GM23338 (cell line): ENCODE measurements at regions not wholly inside any gene's neighbourhood (a gene's known extent, or its start where the extent isn't known, plus 50 kb on each side); places are given as distances from the start of the nearest gene placed in this dataset.

Source experiments
- ATAC-seq: fragments of 200-7000 bp; cut with Tn5 transposase; 3 replicates; pipeline ENCODE4 v1.9.1; 2020
- DNase-seq: peaks from one replicate; pipeline ENCODE4 v3.0.0-alpha.2; 2015; ENCODE audit warnings: low spot score
- H2AFZ ChIP-seq: fragments of 200-600 bp; sonication (generic); 2 replicates; pipeline ENCODE4 v1.8.0; 2016; ENCODE audit warnings: antibody characterized with exemption, mild to moderate bottlenecking, moderate library complexity
- H3F3A ChIP-seq: fragments of 200-600 bp; sonication (generic); replicated peaks from 2 replicates; pipeline ENCODE4 v1.8.0; 2017; ENCODE audit warnings: antibody characterized with exemption, mixed run types, low read depth
- H3K27ac ChIP-seq: fragments of 200-600 bp; sonication (generic); 2 replicates; pipeline ENCODE4 v1.6.1; 2016; ENCODE audit warnings: low read depth
- H3K27me3 ChIP-seq: fragments of 200-600 bp; sonication (generic); 2 replicates; pipeline ENCODE4 v1.8.0; 2016; ENCODE audit warnings: mild to moderate bottlenecking, mixed run types, moderate library complexity; ENCODE audit not compliant: insufficient read depth
- H3K36me3 ChIP-seq: fragments of 200-600 bp; sonication (generic); 2 replicates; pipeline ENCODE4 v1.8.0; 2016; ENCODE audit warnings: mild to moderate bottlenecking; ENCODE audit not compliant: insufficient read depth
- H3K4me1 ChIP-seq: fragments of 200-600 bp; sonication (generic); 2 replicates; pipeline ENCODE4 v1.8.0; 2016; ENCODE audit warnings: mild to moderate bottlenecking, moderate library complexity; ENCODE audit not compliant: insufficient read depth
- H3K4me2 ChIP-seq: fragments of 200-600 bp; sonication (generic); 2 replicates; pipeline ENCODE4 v1.7.1; 2017; ENCODE audit warnings: mixed run types
- H3K4me3 ChIP-seq: fragments of 200-600 bp; sonication (generic); 2 replicates; pipeline ENCODE4 v1.6.1; 2016; ENCODE audit warnings: mixed run types
- H3K79me2 ChIP-seq: fragments of 200-600 bp; sonication (generic); replicated peaks from 2 replicates; pipeline ENCODE4 v1.8.0; 2017; ENCODE audit warnings: mild to moderate bottlenecking; ENCODE audit not compliant: insufficient read depth
- H3K9me2 ChIP-seq: fragments of 200-600 bp; sonication (generic); 2 replicates; pipeline ENCODE4 v1.8.0; 2017; ENCODE audit not compliant: insufficient read depth
- H4K20me1 ChIP-seq: fragments of 200-600 bp; sonication (generic); replicated peaks from 2 replicates; pipeline ENCODE4 v1.8.0; 2017; ENCODE audit warnings: mild to moderate bottlenecking; ENCODE audit not compliant: insufficient read depth
- H3K27ac Mint-ChIP-seq: 2 replicates; pipeline ENCODE4 v1.8.0; 2020; ENCODE audit warnings: inconsistent platforms, mild to moderate bottlenecking, moderate library complexity, mixed read lengths
- H3K27me3 Mint-ChIP-seq: 3 replicates; pipeline ENCODE4 v1.8.0; 2022; ENCODE audit warnings: low read depth, mild to moderate bottlenecking, moderate library complexity, mixed read lengths, inconsistent platforms; ENCODE audit not compliant: insufficient read depth, poor library complexity
- H3K36me3 Mint-ChIP-seq: 3 replicates; pipeline ENCODE4 v1.8.0; 2021; ENCODE audit warnings: low read depth, mild to moderate bottlenecking, inconsistent platforms, moderate library complexity, mixed read lengths
- H3K4me1 Mint-ChIP-seq: 3 replicates; pipeline ENCODE4 v1.8.0; 2020; ENCODE audit warnings: mild to moderate bottlenecking, inconsistent platforms, mixed read lengths
- H3K4me3 Mint-ChIP-seq: 3 replicates; pipeline ENCODE4 v1.8.0; 2021; ENCODE audit warnings: moderate library complexity, mild to moderate bottlenecking, inconsistent platforms, mixed read lengths
- H3K9me3 Mint-ChIP-seq: 3 replicates; pipeline ENCODE4 v1.8.0; 2020; ENCODE audit warnings: moderate library complexity, mild to moderate bottlenecking, inconsistent platforms, mixed read lengths
- CREB1 ChIP-seq: fragments of 250-450 bp; sonication (Bioruptor Pico); IDR thresholded peaks from 2 replicates; pipeline ENCODE4 v1.5.0; 2020; ENCODE audit warnings: low read depth, mild to moderate bottlenecking, moderate library complexity
- EZH2 ChIP-seq: fragments of 200-600 bp; sonication (generic); IDR thresholded peaks from one replicate; pipeline ENCODE4 v1.8.0; 2017; ENCODE audit warnings: antibody characterized with exemption, mild to moderate bottlenecking, low read depth; ENCODE audit not compliant: unreplicated experiment
- EZH2phosphoT487 ChIP-seq: fragments of 200-600 bp; sonication (generic); IDR thresholded peaks from one replicate; pipeline ENCODE4 v1.8.1; 2018; ENCODE audit warnings: antibody characterized with exemption; ENCODE audit not compliant: unreplicated experiment
- JUNB ChIP-seq: IDR thresholded peaks from one replicate; pipeline ENCODE4 v1.6.1; 2016; ENCODE audit warnings: antibody characterized with exemption; ENCODE audit not compliant: unreplicated experiment
- NANOG ChIP-seq: IDR thresholded peaks from 2 replicates; pipeline ENCODE4 v1.6.1; 2016; ENCODE audit warnings: antibody characterized with exemption, borderline replicate concordance
- POLR2AphosphoS5 ChIP-seq: IDR thresholded peaks from 2 replicates; pipeline ENCODE4 v1.6.1; 2016; ENCODE audit warnings: antibody characterized with exemption, low read depth
- REST ChIP-seq: IDR thresholded peaks from one replicate; pipeline ENCODE4 v1.6.1; 2018; ENCODE audit warnings: antibody characterized with exemption; ENCODE audit not compliant: unreplicated experiment
- STAT1 ChIP-seq: IDR thresholded peaks from one replicate; pipeline ENCODE4 v1.6.1; 2016; ENCODE audit warnings: antibody characterized with exemption; ENCODE audit not compliant: unreplicated experiment
- ZNF114 ChIP-seq: fragments of 250-450 bp; sonication (Bioruptor Pico); IDR thresholded peaks from 2 replicates; pipeline ENCODE4 v1.5.0; 2020; ENCODE audit warnings: mild to moderate bottlenecking, moderate library complexity
- ZNF331 ChIP-seq: fragments of 250-450 bp; sonication (Bioruptor Pico); IDR thresholded peaks from 2 replicates; pipeline ENCODE4 v1.5.0; 2020; ENCODE audit warnings: low read depth, mild to moderate bottlenecking, moderate library complexity
- TF ChIP-seq, protein P1 (sequence below): IDR thresholded peaks from 2 replicates; pipeline ENCODE4 v1.6.1; 2016; ENCODE audit warnings: antibody characterized with exemption
- TF ChIP-seq, protein P2 (sequence below), 2 experiments: fragments of 200-600 bp in 1 of 2; sonication (generic) in 1 of 2; conservative IDR thresholded peaks; 2 replicates each; pipeline versions ENCODE4 v1.5.1 to v1.6.1; 2016 to 2017; ENCODE audit warnings: antibody characterized with exemption in 2 of 2, low read depth in 2 of 2, mild to moderate bottlenecking in 2 of 2, moderate library complexity in 1 of 2
- TF ChIP-seq, protein P3 (sequence below): fragments of 250-450 bp; sonication (Bioruptor Pico); IDR thresholded peaks from 2 replicates; pipeline ENCODE4 v1.5.0; 2020; ENCODE audit warnings: mild to moderate bottlenecking, moderate library complexity

DNA sequence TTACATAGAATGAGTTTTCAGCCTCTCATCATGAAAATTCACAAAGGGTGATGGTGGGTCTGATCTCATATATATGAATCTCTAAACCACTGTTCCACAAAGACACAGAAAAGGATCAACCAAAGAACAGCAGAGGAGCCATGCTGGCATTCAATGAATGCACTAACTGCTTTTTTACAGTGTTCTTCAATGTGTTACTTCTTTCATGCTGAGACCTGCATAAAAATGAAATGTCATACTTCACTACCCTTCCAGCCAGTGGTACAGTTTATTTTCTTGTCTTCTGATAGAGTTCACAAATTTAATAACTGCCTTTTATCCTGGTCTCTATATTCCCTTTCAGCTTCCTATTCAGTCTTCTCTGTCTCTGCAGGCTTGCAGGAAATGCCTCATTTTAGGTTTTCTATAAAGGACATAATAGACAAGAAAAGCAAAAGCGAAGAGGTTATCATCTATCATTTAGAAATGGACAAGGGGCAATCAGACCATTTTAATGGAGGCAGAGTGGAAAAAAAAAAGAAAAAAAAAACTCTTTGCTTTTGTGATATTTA, 836.7 kb upstream of the FOXG1 start:
- DNase-seq (no peak), ATAC-seq (no peak)
- no peaks in the 10 kb centered on the region for H4K20me1 ChIP-seq
- no peaks in the 10 kb centered on the region for H3K36me3 Mint-ChIP-seq
- H3K4me2 ChIP-seq, result no peak overlapping the region
- H3K27me3 Mint-ChIP-seq, result no peaks in the 10 kb centered on the region
- H3K79me2 ChIP-seq, result no peaks in the 10 kb centered on the region
- TF ChIP-seq ZNF331 (CRISPR knock-in tag) (no peak), CREB1 (CRISPR knock-in tag) (no peak), POLR2AphosphoS5 (no peak), ZNF114 (no peak), REST (no peak), STAT1 (no peak), EZH2 (no peak), NANOG (no peak), JUNB (no peak), EZH2phosphoT487 (no peak)
- TF ChIP-seq, protein P1, sequence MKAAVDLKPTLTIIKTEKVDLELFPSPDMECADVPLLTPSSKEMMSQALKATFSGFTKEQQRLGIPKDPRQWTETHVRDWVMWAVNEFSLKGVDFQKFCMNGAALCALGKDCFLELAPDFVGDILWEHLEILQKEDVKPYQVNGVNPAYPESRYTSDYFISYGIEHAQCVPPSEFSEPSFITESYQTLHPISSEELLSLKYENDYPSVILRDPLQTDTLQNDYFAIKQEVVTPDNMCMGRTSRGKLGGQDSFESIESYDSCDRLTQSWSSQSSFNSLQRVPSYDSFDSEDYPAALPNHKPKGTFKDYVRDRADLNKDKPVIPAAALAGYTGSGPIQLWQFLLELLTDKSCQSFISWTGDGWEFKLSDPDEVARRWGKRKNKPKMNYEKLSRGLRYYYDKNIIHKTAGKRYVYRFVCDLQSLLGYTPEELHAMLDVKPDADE, result no peak
- TF ChIP-seq, protein P2, sequence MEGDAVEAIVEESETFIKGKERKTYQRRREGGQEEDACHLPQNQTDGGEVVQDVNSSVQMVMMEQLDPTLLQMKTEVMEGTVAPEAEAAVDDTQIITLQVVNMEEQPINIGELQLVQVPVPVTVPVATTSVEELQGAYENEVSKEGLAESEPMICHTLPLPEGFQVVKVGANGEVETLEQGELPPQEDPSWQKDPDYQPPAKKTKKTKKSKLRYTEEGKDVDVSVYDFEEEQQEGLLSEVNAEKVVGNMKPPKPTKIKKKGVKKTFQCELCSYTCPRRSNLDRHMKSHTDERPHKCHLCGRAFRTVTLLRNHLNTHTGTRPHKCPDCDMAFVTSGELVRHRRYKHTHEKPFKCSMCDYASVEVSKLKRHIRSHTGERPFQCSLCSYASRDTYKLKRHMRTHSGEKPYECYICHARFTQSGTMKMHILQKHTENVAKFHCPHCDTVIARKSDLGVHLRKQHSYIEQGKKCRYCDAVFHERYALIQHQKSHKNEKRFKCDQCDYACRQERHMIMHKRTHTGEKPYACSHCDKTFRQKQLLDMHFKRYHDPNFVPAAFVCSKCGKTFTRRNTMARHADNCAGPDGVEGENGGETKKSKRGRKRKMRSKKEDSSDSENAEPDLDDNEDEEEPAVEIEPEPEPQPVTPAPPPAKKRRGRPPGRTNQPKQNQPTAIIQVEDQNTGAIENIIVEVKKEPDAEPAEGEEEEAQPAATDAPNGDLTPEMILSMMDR (conservative IDR thresholded peaks at IDR 0.05; ENCODE audit: low read depth in 2 of 2), result no peak
- TF ChIP-seq, protein P3, sequence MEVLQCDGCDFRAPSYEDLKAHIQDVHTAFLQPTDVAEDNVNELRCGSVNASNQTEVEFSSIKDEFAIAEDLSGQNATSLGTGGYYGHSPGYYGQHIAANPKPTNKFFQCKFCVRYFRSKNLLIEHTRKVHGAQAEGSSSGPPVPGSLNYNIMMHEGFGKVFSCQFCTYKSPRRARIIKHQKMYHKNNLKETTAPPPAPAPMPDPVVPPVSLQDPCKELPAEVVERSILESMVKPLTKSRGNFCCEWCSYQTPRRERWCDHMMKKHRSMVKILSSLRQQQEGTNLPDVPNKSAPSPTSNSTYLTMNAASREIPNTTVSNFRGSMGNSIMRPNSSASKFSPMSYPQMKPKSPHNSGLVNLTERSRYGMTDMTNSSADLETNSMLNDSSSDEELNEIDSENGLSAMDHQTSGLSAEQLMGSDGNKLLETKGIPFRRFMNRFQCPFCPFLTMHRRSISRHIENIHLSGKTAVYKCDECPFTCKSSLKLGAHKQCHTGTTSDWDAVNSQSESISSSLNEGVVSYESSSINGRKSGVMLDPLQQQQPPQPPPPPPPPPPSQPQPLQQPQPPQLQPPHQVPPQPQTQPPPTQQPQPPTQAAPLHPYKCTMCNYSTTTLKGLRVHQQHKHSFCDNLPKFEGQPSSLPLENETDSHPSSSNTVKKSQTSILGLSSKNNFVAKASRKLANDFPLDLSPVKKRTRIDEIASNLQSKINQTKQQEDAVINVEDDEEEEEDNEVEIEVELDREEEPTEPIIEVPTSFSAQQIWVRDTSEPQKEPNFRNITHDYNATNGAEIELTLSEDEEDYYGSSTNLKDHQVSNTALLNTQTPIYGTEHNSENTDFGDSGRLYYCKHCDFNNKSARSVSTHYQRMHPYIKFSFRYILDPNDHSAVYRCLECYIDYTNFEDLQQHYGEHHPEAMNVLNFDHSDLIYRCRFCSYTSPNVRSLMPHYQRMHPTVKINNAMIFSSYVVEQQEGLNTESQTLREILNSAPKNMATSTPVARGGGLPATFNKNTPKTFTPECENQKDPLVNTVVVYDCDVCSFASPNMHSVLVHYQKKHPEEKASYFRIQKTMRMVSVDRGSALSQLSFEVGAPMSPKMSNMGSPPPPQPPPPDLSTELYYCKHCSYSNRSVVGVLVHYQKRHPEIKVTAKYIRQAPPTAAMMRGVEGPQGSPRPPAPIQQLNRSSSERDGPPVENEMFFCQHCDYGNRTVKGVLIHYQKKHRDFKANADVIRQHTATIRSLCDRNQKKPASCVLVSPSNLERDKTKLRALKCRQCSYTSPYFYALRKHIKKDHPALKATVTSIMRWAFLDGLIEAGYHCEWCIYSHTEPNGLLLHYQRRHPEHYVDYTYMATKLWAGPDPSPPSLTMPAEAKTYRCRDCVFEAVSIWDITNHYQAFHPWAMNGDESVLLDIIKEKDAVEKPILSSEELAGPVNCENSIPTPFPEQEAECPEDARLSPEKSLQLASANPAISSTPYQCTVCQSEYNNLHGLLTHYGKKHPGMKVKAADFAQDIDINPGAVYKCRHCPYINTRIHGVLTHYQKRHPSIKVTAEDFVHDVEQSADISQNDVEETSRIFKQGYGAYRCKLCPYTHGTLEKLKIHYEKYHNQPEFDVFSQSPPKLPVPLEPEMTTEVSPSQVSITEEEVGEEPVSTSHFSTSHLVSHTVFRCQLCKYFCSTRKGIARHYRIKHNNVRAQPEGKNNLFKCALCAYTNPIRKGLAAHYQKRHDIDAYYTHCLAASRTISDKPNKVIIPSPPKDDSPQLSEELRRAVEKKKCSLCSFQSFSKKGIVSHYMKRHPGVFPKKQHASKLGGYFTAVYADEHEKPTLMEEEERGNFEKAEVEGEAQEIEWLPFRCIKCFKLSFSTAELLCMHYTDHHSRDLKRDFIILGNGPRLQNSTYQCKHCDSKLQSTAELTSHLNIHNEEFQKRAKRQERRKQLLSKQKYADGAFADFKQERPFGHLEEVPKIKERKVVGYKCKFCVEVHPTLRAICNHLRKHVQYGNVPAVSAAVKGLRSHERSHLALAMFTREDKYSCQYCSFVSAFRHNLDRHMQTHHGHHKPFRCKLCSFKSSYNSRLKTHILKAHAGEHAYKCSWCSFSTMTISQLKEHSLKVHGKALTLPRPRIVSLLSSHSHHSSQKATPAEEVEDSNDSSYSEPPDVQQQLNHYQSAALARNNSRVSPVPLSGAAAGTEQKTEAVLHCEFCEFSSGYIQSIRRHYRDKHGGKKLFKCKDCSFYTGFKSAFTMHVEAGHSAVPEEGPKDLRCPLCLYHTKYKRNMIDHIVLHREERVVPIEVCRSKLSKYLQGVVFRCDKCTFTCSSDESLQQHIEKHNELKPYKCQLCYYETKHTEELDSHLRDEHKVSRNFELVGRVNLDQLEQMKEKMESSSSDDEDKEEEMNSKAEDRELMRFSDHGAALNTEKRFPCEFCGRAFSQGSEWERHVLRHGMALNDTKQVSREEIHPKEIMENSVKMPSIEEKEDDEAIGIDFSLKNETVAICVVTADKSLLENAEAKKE, result no peak
- peaks cover 15% of the 10 kb centered on the region for H3K4me1 ChIP-seq
- no peaks in the 10 kb centered on the region for H3K9me3 Mint-ChIP-seq
- no peak overlapping the region for H3K4me3 ChIP-seq
- H3K27me3 ChIP-seq, result no peaks in the 10 kb centered on the region
- H3K36me3 ChIP-seq, result no peaks in the 10 kb centered on the region
- H3K27ac ChIP-seq, result no peak overlapping the region
- H3F3A ChIP-seq, result no peaks in the 10 kb centered on the region
- H3K9me2 ChIP-seq, result no peaks in the 10 kb centered on the region
- peaks cover 17% of the 10 kb centered on the region; the same call in 2 of the 3 replicates for H3K4me1 Mint-ChIP-seq
- 0 out of 2 replicates have a peak overlapping the region, but pooled peaks have one; percentile 14 for H3K27ac Mint-ChIP-seq
- peak overlapping the region; percentile 43; the same call in 1 of the 2 replicates for H2AFZ ChIP-seq
- no peak overlapping the region for H3K4me3 Mint-ChIP-seq
